Natural killer cell treated with Interleukin-12 subunit alpha and Interleukin-12 subunit beta and Interleukin-15 and Interleukin-18, amount 100 ng/mL, for 72 hours (primary cell): ENCODE measurements at regions not wholly inside any gene's neighbourhood (a gene's known extent, or its start where the extent isn't known, plus 50 kb on each side); places are given as distances from the start of the nearest gene placed in this dataset.

ENCODE experiments used
- ATAC-seq, 2 donors: fragments of 150-1000 bp; cut with Tn5 transposase in 1 of 2; sonication (Bioruptor Pico), chemical (Tn5 transposase) in 1 of 2; 2 replicates each; pipeline ENCODE4 v1.10.0; 2021
- DNase-seq: peaks from one replicate; pipeline ENCODE4 v3.0.0; 2022; ENCODE audit warnings: low spot score
- H3K27ac Mint-ChIP-seq, 2 donors: 1 replicate in 1 of 2; 2 replicates in 1 of 2; pipeline ENCODE4 v1.8.0; 2022; ENCODE audit warnings: mixed read lengths in 2 of 2, mild to moderate bottlenecking in 1 of 2, moderate library complexity in 1 of 2
- H3K27me3 Mint-ChIP-seq, 2 donors: 1 replicate in 1 of 2; 2 replicates in 1 of 2; pipeline ENCODE4 v1.8.0; 2022; ENCODE audit warnings: mixed read lengths in 2 of 2
- H3K36me3 Mint-ChIP-seq: one replicate; pipeline ENCODE4 v1.8.0; 2022; ENCODE audit warnings: mixed read lengths
- H3K4me1 Mint-ChIP-seq, 2 donors: 1 replicate in 1 of 2; 2 replicates in 1 of 2; pipeline ENCODE4 v1.8.0; 2022; ENCODE audit warnings: low read depth in 2 of 2, mixed read lengths in 2 of 2, mild to moderate bottlenecking in 1 of 2
- H3K4me3 Mint-ChIP-seq: one replicate; pipeline ENCODE4 v1.8.0; 2022; ENCODE audit warnings: mixed read lengths
- H3K9me3 Mint-ChIP-seq: 2 replicates; pipeline ENCODE4 v1.8.0; 2022; ENCODE audit warnings: mixed read lengths

GRCh38 chr2:39549718-39550464 lies 112.8 kb upstream of the MAP4K3 start:
- Mint-ChIP-seq H3K27ac (no peak overlapping the region), H3K36me3 (no peaks in the 10 kb centered on the region), H3K4me1 (peaks cover 0 to 3% of the 10 kb centered on the region in 2 donors), H3K27me3 (peaks cover 9 to 18% of the 10 kb centered on the region in 2 donors), H3K4me3 (no peak overlapping the region), H3K9me3 (no peaks in the 10 kb centered on the region)
- ATAC-seq: no peak
- no peak for DNase-seq

GRCh38 chr2:39550701-39551285 lies 113.7 kb upstream of the MAP4K3 start:
- Mint-ChIP-seq H3K27me3 (peaks cover 9 to 18% of the 10 kb centered on the region in 2 donors), H3K9me3 (no peaks in the 10 kb centered on the region), H3K4me3 (no peak overlapping the region), H3K4me1 (peaks cover 0 to 3% of the 10 kb centered on the region in 2 donors), H3K36me3 (no peaks in the 10 kb centered on the region), H3K27ac (no peak overlapping the region)
- no peak for ATAC-seq
- DNase-seq: no peak

- Mint-ChIP-seq H3K4me3 (no peak overlapping the region), H3K27me3 (no peaks in the 10 kb centered on the region)
- no peak for ATAC-seq
Measured at GRCh38 chr2:39558906-39559305, 106.8 kb upstream of the TMEM178A start.

GRCh38 chr2:39563572-39563971 lies 102.1 kb upstream of the TMEM178A start:
- no peaks in the 10 kb centered on the region for H3K27me3 Mint-ChIP-seq
- no peak for ATAC-seq
- no peak for DNase-seq
- H3K27ac Mint-ChIP-seq: no peak overlapping the region
- peaks cover 17% of the 10 kb centered on the region for H3K9me3 Mint-ChIP-seq
- H3K4me1 Mint-ChIP-seq: no peaks in the 10 kb centered on the region
- peaks cover 18% of the 10 kb centered on the region for H3K36me3 Mint-ChIP-seq
- no peak overlapping the region for H3K4me3 Mint-ChIP-seq

More at GRCh38 chr2:39558906-39559305, 106.8 kb upstream of the TMEM178A start:
- DNase-seq: no peak
- Mint-ChIP-seq H3K9me3 (peaks cover 9% of the 10 kb centered on the region), H3K4me1 (no peaks in the 10 kb centered on the region), H3K27ac (no peak overlapping the region), H3K36me3 (peaks cover 13% of the 10 kb centered on the region)

- Mint-ChIP-seq H3K4me3 (no peak overlapping the region), H3K27ac (no peak overlapping the region), H3K4me1 (no peaks in the 10 kb centered on the region), H3K27me3 (peaks cover 0 to 8% of the 10 kb centered on the region in 2 donors), H3K36me3 (peaks cover 18% of the 10 kb centered on the region), H3K9me3 (peaks cover 14% of the 10 kb centered on the region)
- DNase-seq (no peak), ATAC-seq (no peak)
Measured at GRCh38 chr2:39567507-39567906, 98.2 kb upstream of the TMEM178A start.

- ATAC-seq: no peak
- H3K9me3 Mint-ChIP-seq: peaks cover 10% of the 10 kb centered on the region
- no peak overlapping the region for H3K27ac Mint-ChIP-seq
- no peak overlapping the region for H3K4me3 Mint-ChIP-seq
- peaks cover 0 to 8% of the 10 kb centered on the region in 2 donors for H3K27me3 Mint-ChIP-seq
- H3K4me1 Mint-ChIP-seq: no peaks in the 10 kb centered on the region
- peaks cover 13% of the 10 kb centered on the region for H3K36me3 Mint-ChIP-seq
- no peak for DNase-seq
Measured at GRCh38 chr2:39568116-39568515, 97.6 kb upstream of the TMEM178A start.

GRCh38 chr2:39568561-39569006 lies 97.1 kb upstream of the TMEM178A start:
- H3K27me3 Mint-ChIP-seq: peaks cover 0 to 8% of the 10 kb centered on the region in 2 donors
- no peaks in the 10 kb centered on the region for H3K4me1 Mint-ChIP-seq
- no peak overlapping the region for H3K4me3 Mint-ChIP-seq
- H3K36me3 Mint-ChIP-seq: peaks cover 8% of the 10 kb centered on the region
- no peak for ATAC-seq
- peaks cover 10% of the 10 kb centered on the region for H3K9me3 Mint-ChIP-seq
- DNase-seq: no peak
- no peak overlapping the region for H3K27ac Mint-ChIP-seq

GRCh38 chr2:39570130-39570555 lies 95.6 kb upstream of the TMEM178A start:
- Mint-ChIP-seq H3K4me1 (no peaks in the 10 kb centered on the region), H3K4me3 (no peak overlapping the region), H3K9me3 (peaks cover 4% of the 10 kb centered on the region), H3K36me3 (no peaks in the 10 kb centered on the region), H3K27me3 (peaks cover 0 to 8% of the 10 kb centered on the region in 2 donors), H3K27ac (no peak overlapping the region)
- no peak for DNase-seq
- ATAC-seq: no peak

- ATAC-seq (no peak), DNase-seq (no peak)
- Mint-ChIP-seq H3K27ac (no peak overlapping the region), H3K9me3 (peaks cover 4% of the 10 kb centered on the region), H3K36me3 (no peaks in the 10 kb centered on the region), H3K27me3 (peaks cover 0 to 8% of the 10 kb centered on the region in 2 donors), H3K4me1 (no peaks in the 10 kb centered on the region), H3K4me3 (no peak overlapping the region)
Measured at GRCh38 chr2:39570614-39571013, 95.1 kb upstream of the TMEM178A start.

GRCh38 chr2:39571111-39571731 lies 94.5 kb upstream of the TMEM178A start:
- DNase-seq: no peak
- H3K27me3 Mint-ChIP-seq: peaks cover 0 to 8% of the 10 kb centered on the region in 2 donors
- H3K9me3 Mint-ChIP-seq: no peaks in the 10 kb centered on the region
- H3K27ac Mint-ChIP-seq: no peak overlapping the region
- no peak for ATAC-seq
- no peaks in the 10 kb centered on the region for H3K36me3 Mint-ChIP-seq
- no peak overlapping the region for H3K4me3 Mint-ChIP-seq
- no peaks in the 10 kb centered on the region for H3K4me1 Mint-ChIP-seq

GRCh38 chr2:39573276-39573675 lies 92.4 kb upstream of the TMEM178A start:
- no peaks in the 10 kb centered on the region for H3K4me1 Mint-ChIP-seq
- peaks cover 8% of the 10 kb centered on the region for H3K9me3 Mint-ChIP-seq
- ATAC-seq: no peak
- no peaks in the 10 kb centered on the region for H3K36me3 Mint-ChIP-seq
- no peak overlapping the region for H3K4me3 Mint-ChIP-seq
- DNase-seq: no peak
- H3K27ac Mint-ChIP-seq: no peak overlapping the region
- H3K27me3 Mint-ChIP-seq: peaks cover 4 to 13% of the 10 kb centered on the region in 2 donors

GRCh38 chr2:39581866-39582265 lies 83.9 kb upstream of the TMEM178A start:
- H3K36me3 Mint-ChIP-seq: no peaks in the 10 kb centered on the region
- no peak overlapping the region for H3K4me3 Mint-ChIP-seq
- H3K9me3 Mint-ChIP-seq: peaks cover 17% of the 10 kb centered on the region
- ATAC-seq (no peak), DNase-seq (no peak)
- H3K4me1 Mint-ChIP-seq: no peaks in the 10 kb centered on the region
- H3K27me3 Mint-ChIP-seq: peaks cover 6 to 24% of the 10 kb centered on the region in 2 donors
- H3K27ac Mint-ChIP-seq: no peak overlapping the region

- DNase-seq: no peak
- no peak for ATAC-seq
- no peaks in the 10 kb centered on the region for H3K4me1 Mint-ChIP-seq
- peaks cover 10% of the 10 kb centered on the region for H3K9me3 Mint-ChIP-seq
- H3K4me3 Mint-ChIP-seq: no peak overlapping the region
- H3K27ac Mint-ChIP-seq: no peak overlapping the region
- H3K36me3 Mint-ChIP-seq: no peaks in the 10 kb centered on the region
- peaks cover 3 to 18% of the 10 kb centered on the region in 2 donors for H3K27me3 Mint-ChIP-seq
Measured at GRCh38 chr2:39583213-39583612, 82.5 kb upstream of the TMEM178A start.

- Mint-ChIP-seq H3K9me3 (peaks cover 7% of the 10 kb centered on the region), H3K4me1 (no peaks in the 10 kb centered on the region), H3K27me3 (peaks cover 3 to 13% of the 10 kb centered on the region in 2 donors), H3K27ac (no peak overlapping the region), H3K36me3 (no peaks in the 10 kb centered on the region), H3K4me3 (no peak overlapping the region)
- no peak for DNase-seq
- ATAC-seq: no peak
Measured at GRCh38 chr2:39583781-39584180, 81.9 kb upstream of the TMEM178A start.
